ENCODE measurements at regions not wholly inside any gene's neighbourhood (a gene's known extent, or its start where the extent isn't known, plus 50 kb on each side); places are given as distances from the start of the nearest gene placed in this dataset.
"Not testable (repeated sequence)": the region's sequence is repeated elsewhere in the genome, so short reads cannot be mapped to it uniquely, and the experiment has no call there.

GRCh38 chr18:1488394-1488793 is 583.7 kb downstream of the ADCYAP1 start:
- DNase-seq (ENCODE audit: low read depth), result no peak

DNA sequence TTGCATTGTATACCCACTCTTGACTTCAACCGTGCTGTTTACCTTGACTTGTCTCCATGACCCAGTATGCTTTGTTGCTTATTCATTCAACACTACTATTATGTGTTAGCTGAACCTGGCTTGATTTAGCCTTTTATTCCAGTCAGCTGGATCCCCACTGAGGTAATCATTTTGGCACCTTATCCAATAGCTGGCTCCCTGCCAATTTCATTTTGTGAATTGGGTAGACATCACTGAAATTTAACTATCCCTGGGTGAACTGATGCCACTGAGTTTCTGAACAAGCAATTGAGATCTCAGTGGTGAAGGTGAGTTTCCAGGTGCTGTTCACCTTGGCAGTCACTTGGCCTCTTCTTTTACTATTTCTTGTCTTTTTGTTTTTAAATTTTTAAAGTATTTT is 584.3 kb downstream of the ADCYAP1 start:
- DNase-seq (ENCODE audit: low read depth), result no peak

GRCh38 chr18:1495387-1495786 is 590.7 kb downstream of the ADCYAP1 start:
- no peak for DNase-seq (ENCODE audit: low read depth)

GRCh38 chr18:1496096-1496495 is 591.4 kb downstream of the ADCYAP1 start:
- DNase-seq (ENCODE audit: low read depth), result no peak

GRCh38 chr18:1498216-1498615 is 593.5 kb downstream of the ADCYAP1 start:
- DNase-seq (ENCODE audit: low read depth), result no peak

DNA sequence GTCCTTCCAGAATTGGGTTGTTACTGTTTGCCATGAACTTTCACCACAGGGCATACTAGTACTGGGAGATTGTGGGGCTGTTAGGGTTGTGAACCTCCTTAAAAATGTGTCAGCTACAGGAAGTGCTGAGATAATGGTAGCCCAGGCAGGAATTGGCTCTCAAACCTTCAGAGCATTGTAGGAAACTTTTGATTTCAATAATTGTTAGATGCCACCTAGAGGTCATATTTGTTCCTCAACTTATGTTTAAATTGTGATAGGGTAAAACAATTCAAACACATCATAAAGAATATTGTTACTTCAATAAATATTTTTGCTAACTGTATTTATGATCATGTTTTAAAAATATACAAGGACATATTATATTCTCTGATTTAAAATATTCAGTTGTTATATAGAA is 594.6 kb downstream of the ADCYAP1 start:
- no peak for DNase-seq (ENCODE audit: low read depth)

DNA sequence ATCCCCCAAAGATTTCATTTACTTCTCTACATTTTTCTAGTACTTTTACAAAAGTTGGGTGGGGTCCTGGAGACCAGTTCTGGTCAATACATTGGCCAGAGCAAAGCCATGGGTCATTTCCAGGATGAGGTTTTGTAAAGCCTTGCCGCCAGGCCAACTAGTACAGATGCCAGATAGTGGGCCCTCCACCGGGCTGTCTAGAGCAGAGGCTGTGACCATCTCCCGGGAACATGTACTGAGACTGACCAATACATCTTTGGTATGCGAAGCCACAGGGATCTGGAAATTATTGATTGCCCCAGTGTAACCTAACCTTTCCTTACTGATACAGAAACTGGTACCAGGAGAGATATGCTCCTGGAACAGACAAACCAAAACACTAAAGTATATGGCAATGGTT is 599.2 kb downstream of the ADCYAP1 start:
- no peak for DNase-seq (ENCODE audit: low read depth)

GRCh38 chr18:1505856-1506255 is 601.2 kb downstream of the ADCYAP1 start:
- no peak for DNase-seq (ENCODE audit: low read depth)

- DNase-seq (ENCODE audit: low read depth), result no peak
Observed at GRCh38 chr18:1510542-1511179, 606.0 kb downstream of the ADCYAP1 start.

- DNase-seq (ENCODE audit: low read depth), result no peak
Observed at GRCh38 chr18:1511619-1512311, 607.1 kb downstream of the ADCYAP1 start.

DNA sequence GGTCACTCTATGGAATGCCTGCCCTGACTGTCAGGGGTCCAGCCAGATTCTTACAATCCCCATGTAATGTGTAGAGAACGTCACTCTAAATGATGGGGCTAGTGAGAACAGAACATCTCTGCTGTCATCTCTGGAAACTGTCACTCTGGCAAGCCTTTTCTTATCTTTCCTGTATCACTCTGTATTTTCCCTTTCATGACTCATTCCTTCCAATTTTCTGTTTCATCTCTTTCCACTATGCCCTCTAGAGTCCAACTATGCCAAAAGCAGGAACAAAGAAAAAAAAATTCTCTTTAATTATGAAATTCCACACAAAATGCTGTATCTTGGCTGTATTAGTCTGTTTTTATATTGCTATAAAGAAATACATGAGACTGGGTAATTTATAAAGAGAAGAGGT is 608.8 kb downstream of the ADCYAP1 start:
- DNase-seq (ENCODE audit: low read depth), result no peak

DNA sequence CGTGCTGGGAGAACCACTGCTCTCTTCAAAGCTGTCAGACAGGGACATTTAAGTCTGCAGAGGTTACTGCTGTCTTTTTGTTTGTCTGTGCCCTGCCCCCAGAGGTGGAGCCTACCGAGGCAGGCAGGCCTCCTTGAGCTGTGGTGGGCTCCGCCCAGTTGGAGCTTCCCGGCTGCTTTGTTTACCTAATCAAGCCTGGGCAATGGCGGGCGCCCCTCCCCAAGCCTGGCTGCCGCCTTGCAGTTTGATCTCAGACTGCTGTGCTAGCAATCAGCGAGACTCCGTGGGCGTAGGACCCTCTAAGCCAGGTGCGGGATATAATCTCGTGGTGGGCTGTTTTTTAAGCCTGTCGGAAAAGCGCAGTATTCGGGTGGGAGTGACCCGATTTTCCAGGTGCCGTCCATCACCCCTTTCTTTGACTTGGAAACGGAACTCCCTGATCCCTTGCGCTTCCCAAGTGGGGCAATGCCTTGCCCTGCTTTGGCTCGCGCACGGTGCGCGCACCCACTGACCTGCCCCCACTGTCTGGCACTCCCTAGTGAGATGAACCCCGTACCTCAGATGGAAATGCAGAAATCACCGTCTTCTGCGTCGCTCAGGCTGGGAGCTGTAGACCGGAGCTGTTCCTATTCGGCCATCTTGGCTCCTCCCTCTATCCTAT is 617.0 kb downstream of the ADCYAP1 start:
- not testable (repeated sequence) for DNase-seq (ENCODE audit: low read depth)

DNA sequence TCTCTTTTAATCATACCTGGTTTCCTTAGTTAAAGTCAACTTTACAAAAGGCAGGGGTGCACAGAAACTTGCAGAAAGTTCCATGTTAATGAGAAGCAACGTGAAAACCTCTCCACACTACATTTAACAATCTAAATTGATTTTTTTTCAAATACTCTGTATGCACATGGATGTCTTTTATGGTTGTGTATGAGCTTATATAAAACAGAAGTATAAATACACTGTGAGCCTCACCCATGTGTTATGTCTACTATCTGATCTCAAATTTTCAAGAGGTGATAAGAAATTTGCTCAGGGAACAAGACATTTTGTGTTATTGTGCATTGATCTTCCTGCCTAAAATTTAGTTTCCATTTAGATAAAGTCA is 617.6 kb downstream of the ADCYAP1 start:
- DNase-seq (ENCODE audit: low read depth), result no peak

GRCh38 chr18:1526991-1527390 is 622.3 kb downstream of the ADCYAP1 start:
- DNase-seq (ENCODE audit: low read depth), result no peak

DNA sequence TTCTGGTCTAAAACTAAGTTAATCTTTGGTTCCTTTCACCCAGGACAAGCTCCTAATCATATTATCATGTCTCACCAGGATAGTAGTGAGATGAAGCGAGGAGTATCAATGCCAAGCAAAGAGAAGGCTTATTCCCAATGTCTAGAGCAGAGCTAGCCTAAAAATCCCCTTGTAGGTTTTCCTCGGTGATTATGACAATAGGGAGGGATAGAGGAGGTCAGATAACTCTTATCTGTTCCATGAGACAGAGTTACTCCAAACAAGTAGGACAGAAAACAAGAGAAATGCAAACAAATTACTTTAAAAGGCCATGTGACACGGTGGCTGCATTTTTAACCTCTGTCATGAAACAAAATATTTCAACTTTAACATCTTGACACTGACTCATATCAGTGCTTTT is 623.1 kb downstream of the ADCYAP1 start:
- DNase-seq (ENCODE audit: low read depth), result no peak

DNA sequence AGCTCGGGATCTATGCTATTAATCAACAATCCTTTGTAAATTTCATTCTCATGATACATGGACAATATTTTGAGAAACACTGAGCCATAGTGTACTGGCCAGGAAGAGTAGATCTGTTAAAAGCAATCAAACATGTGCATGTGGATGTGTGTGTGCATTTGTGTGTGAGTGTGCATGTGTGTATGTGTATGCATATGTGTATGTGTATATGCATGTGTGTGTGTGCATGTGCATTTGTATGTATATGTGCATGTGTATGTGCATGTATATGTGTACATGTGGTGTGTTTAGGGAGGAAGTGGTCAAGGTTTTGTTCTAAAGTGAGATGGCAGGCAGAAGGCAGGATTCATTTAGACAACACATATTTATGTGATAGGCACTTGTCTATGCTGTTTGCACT is 623.8 kb downstream of the ADCYAP1 start:
- DNase-seq (ENCODE audit: low read depth), result no peak

DNA sequence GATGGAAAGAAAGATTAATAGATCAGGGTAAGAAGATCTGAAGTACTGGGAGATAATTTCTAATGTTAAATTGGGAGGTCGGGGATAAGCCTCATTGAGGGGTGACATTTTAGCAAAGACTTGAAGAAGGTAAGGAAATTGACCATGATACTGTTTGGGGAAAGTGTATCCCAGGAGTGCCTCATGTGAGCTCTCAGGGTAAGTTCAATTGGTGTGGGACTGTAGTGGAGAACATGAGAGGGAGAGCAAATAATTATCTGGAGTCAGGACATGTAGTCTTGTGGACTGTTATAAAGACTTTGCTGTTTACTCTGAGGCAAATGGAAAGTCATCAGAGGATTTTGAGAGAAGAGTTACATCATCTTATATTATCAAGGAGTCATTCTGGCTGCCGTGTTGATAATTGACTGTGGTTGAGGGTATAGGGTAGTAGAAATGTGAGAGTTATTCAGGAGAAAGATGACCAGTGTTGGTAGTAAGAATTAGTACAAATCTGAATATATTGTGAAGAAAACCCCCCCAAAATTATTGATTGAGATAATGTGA is 624.4 kb downstream of the ADCYAP1 start:
- no peak for DNase-seq (ENCODE audit: low read depth)

DNA sequence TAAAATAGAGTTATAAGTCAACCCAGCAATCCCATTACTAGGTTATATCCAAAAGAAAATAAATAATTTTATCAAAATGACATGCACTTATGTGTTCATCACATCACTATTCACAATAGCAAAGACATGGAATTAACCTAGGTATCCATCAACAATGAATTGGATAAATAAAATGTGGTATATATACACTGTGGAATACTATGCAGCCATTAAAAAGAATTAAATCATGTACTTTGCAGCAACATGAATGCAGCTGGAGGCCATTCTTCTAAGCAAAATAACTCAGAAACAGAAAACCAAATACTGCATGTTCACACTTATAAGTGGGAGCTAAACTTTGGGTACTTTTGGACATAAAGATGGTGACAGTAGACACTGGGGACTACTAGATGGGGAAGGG is 626.0 kb downstream of the ADCYAP1 start:
- no peak for DNase-seq (ENCODE audit: low read depth)

DNA sequence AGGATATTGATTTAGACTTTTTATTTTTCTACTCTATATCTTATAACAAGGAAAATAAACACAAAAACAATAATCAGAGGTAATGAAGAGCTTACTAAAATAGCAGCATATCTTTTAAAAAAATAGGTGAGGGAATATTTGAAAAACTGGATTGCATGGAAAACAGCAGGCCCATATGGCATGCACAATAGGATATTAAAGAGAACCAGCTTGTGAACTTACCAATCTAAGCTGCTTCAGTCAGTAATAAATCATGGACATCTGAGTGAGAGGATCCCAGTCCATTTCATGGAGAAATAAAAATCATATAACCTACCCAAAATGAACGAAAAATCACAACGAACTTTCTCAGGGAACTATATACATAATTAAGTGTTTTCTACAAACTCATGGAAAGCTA is 634.6 kb downstream of the ADCYAP1 start:
- no peak for DNase-seq (ENCODE audit: low read depth)

DNA sequence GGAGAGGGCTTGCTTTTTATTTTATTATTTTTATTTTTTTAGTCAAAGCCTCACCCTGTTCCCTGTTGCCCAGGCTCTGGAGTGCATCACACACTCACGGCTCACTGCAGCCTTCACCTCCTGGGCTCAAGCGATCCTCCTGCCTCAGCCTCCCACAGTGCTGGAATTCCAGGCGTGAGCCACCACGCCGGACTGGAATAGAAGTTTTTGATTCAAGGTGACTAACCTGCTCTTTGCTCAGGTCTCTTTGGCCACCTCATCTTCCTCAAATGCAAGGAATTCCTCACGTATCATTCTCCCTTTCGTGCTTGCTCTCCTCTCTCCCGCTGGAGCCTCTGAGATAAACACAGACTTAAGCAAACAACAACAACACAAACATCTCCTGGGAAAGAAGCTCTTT is 636.8 kb downstream of the ADCYAP1 start:
- no peak for DNase-seq (ENCODE audit: low read depth)

DNA sequence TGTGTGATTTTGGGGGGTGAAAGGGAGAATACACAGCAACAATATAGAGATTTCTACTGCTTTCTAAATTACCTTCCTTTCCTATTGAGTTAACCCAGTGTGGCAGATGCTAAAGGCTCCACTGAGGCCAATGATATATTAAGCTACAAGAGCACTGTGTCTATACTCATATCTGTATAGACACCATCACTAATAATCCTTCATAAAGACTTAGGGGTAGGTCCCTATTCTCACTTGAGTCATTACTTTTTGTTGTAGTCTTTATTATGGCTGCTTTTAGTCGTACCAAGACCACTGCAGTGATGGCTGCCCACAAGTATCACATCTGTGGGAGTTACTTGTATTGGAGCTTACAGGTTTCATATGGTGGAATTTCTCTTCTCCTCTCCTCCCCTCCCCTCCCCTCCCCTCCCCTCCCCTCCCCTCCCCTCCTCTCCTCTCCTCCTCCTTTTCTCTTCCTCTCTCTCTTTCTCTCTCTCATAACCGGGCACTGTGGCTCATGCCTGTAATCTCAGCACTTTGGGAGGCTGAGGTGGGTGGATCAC is 637.6 kb downstream of the ADCYAP1 start:
- DNase-seq (ENCODE audit: low read depth), result no peak

DNA sequence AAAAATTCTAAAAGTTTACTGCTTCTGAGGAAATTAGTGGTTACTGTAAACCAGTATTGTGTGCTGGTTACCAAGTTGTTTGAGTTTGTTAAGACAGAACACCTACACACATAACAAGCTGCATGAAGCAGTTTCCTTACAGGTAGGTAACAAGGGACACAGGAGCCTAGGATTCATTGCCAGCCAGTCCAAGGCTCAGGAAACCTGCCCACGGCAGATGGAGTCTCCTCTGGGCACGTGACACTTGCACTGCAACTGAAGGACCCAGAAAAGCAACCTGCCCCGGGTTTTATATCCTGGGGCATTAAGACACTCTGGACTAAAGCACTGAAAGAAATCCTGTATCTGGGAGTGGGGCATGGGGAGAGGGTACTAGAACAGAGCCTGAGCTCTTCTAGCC is 639.3 kb downstream of the ADCYAP1 start:
- no peak for DNase-seq (ENCODE audit: low read depth)

- not testable (repeated sequence) for DNase-seq (ENCODE audit: low read depth)
Observed at GRCh38 chr18:1557711-1558110, 653.0 kb downstream of the ADCYAP1 start.

Data from HS-27A (cell line).